Activated T-helper 17 cell treated with anti-CD3 and anti-CD28 coated beads, Interleukin-2, amount 50 U/mL, for 72 hours (primary cell): ENCODE measurements at regions not wholly inside any gene's neighbourhood (a gene's known extent, or its start where the extent isn't known, plus 50 kb on each side); places are given as distances from the start of the nearest gene placed in this dataset.
A peak's percentile ranks its signal among the peaks of the same experiment; 100 is the strongest.
"Not testable (repeated sequence)": the region's sequence is repeated elsewhere in the genome, so short reads cannot be mapped to it uniquely, and the experiment has no call there.

Experiments used
- ATAC-seq: fragments of 150-1000 bp; cut with Tn5 transposase; replicated peaks from 2 replicates; pipeline ENCODE4 v1.10.0; 2021; ENCODE audit warnings: mild to moderate bottlenecking, moderate library complexity
- H3K27ac Mint-ChIP-seq: one replicate; pipeline ENCODE4 v1.8.0; 2022; ENCODE audit warnings: mixed read lengths
- H3K27me3 Mint-ChIP-seq: one replicate; pipeline ENCODE4 v1.8.0; 2022; ENCODE audit warnings: mixed read lengths
- H3K36me3 Mint-ChIP-seq: one replicate; pipeline ENCODE4 v1.8.0; 2022; ENCODE audit warnings: low read depth, mild to moderate bottlenecking, mixed read lengths
- H3K4me1 Mint-ChIP-seq: one replicate; pipeline ENCODE4 v1.8.0; 2022; ENCODE audit warnings: mixed read lengths
- H3K4me3 Mint-ChIP-seq: one replicate; pipeline ENCODE4 v1.8.0; 2022; ENCODE audit warnings: mild to moderate bottlenecking, mixed read lengths
- H3K9me3 Mint-ChIP-seq: one replicate; pipeline ENCODE4 v1.8.0; 2022; ENCODE audit warnings: mixed read lengths

DNA sequence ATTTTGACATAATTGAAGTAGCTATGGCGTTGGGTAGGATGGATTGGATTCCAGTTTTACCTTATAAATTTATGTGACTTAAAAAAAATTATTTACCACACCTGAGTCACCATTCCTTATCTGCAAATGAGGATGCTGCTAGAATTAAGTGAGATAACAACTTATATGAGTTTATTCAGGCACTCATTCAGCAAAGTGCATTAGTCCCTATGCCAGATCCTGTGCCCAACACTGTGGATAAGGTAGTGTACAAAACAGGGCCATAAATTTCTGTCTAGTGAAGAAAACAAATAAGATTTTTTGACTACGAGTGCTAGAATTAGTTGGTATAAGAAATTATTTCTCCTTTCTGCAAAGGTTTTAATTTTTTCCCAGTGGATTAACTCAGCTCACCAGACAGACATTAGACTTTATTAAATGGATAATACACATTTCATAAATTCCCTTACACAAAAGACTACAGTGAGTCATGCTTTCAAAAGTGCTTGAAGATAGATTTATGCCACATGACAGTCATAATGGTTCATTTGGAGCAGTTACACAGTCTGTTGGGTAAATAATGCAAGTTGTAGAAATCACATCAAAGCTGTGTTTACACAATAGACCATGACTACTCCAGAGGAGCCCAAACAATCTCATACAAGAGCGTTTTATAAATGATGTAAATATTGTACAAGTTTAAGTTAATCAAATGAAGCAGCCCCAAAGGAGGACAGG is 129.9 kb upstream of the TGFBR2 start:
- Mint-ChIP-seq H3K27ac (peak overlapping the region; percentile 64), H3K4me3 (no peak overlapping the region), H3K27me3 (peaks cover 4% of the 10 kb centered on the region), H3K9me3 (no peaks in the 10 kb centered on the region), H3K4me1 (peaks cover 11% of the 10 kb centered on the region), H3K36me3 (no peaks in the 10 kb centered on the region)
- ATAC-seq, result peak; percentile 87

DNA sequence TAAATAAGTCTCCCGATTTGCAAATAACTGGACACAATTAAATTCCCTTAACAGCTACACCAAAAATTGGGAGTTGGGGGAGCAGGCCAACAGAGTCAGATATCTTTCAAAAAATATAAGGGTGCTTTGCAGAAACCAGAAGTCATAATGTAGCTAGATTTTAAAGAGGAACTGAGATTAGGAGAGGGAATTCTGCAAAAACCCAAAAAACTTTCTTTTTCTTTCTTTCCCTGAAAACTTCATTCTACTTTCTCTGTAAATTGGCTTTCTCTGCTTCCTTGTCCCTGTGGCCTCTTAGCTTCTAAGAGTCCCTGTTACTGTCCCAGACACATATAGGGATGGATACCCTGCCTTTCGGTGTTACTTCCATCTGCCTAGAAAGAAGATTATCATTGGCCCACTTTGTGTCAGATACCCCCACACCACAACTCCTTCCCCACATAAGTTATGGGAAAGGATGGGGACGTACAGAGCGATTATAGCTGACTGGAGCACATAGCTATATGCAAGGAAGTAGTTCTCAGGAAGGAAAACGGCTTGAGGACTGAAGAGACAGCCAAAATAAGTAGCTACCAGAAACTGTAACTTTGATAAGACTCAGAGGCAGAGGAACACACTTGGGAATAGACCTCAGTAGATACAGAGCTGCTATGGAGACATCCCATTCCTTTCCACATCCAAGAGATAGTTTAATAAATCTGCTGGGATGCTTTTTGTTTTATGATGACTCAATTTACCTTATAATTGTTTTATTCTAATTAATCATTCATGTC is 129.1 kb upstream of the TGFBR2 start:
- Mint-ChIP-seq H3K27me3 (peaks cover 4% of the 10 kb centered on the region), H3K4me3 (no peak overlapping the region), H3K9me3 (no peaks in the 10 kb centered on the region), H3K4me1 (peaks cover 11% of the 10 kb centered on the region), H3K27ac (peak overlapping the region; percentile 64), H3K36me3 (no peaks in the 10 kb centered on the region)
- ATAC-seq, result no peak

DNA sequence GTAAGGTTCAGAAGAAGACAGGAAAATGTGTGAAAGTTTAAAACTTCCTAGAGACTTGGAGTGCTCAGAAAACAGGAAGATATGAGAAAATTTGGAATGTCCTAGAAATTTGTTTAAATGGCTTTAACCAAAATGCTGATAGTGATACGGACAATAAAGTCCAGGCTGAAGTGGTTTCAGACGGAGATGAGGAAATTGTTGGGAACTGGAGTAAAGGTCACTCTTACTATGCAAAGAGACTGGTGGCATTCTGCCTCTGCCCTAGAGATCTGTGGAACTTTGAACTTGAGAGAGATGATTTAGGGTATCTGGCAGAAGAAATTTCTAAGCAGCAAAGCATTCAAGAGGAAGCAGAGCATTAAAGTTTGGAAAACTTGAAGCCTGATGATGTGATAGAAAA is 126.7 kb upstream of the TGFBR2 start:
- not testable (repeated sequence) for H3K27me3 Mint-ChIP-seq, H3K4me3 Mint-ChIP-seq, H3K36me3 Mint-ChIP-seq, H3K27ac Mint-ChIP-seq, H3K9me3 Mint-ChIP-seq, ATAC-seq
- peaks cover 11% of the 10 kb centered on the region for H3K4me1 Mint-ChIP-seq

DNA sequence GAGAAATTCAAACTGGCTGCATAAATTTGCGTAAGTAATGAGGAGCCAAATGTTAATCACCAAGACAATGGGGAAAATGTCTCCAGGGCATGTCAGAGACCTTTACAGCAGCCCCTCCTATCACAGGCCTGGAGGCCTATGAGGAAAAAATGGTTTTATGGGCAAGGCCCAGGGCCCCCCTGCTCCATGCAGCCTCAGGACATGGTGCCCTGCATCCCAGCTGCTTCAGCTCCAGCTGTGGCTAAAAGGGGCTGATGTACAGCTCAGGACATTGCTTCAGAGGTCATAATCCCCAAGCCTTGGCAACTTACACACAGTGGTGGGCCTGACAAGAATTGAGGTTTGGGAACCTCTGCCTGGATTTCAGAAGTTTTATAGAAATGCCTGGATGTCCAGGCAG is 126.2 kb upstream of the TGFBR2 start:
- ATAC-seq, H3K27me3 Mint-ChIP-seq, H3K27ac Mint-ChIP-seq, H3K9me3 Mint-ChIP-seq, H3K36me3 Mint-ChIP-seq, H3K4me1 Mint-ChIP-seq, H3K4me3 Mint-ChIP-seq: not testable (repeated sequence)

DNA sequence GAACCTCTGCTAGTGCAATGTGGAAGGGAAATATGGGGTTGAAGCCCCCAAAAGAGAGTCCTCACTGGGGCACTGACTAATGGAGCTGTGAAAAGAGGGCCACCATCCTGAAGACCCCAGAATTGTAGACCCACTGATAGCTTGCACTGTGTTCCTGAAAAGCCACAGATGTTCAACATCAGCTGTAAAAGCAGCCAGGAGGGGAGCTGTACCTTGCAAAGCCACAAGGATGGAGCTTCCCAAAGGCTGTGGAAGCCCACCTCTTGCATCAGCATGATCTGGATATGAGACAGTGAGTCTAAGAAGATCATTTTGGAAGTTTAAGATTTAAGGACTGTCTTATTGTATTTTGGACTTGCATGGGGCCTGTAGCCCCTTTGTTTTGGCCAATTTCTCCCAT is 125.8 kb upstream of the TGFBR2 start:
- Mint-ChIP-seq H3K27me3 (no peaks in the 10 kb centered on the region), H3K4me1 (peaks cover 5% of the 10 kb centered on the region), H3K27ac (no peak overlapping the region), H3K4me3 (no peak overlapping the region), H3K9me3 (peaks cover 2% of the 10 kb centered on the region), H3K36me3 (no peaks in the 10 kb centered on the region)
- ATAC-seq, result no peak

DNA sequence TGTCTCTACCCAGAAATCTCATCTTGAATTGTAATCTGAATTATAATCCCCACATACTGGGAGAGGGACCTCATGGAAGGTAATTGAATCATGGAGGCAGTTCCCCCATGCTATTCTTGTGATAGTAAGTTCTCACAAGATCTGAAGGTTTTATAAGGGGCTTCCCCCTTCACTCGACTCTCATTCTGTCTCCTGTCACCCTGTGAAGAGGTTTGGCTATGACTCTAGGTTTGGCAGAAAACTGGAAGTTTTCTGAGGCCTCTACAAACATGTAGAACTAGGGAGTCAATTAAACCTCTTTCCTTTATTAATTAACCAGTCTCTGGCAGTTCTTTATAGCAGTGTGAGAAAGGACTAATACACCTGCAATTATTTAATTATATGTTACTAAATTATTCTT is 125.2 kb upstream of the TGFBR2 start:
- no peak for ATAC-seq
- Mint-ChIP-seq H3K9me3 (peaks cover 4% of the 10 kb centered on the region), H3K27ac (no peak overlapping the region), H3K4me1 (peaks cover 5% of the 10 kb centered on the region), H3K27me3 (no peaks in the 10 kb centered on the region), H3K4me3 (no peak overlapping the region), H3K36me3 (no peaks in the 10 kb centered on the region)

DNA sequence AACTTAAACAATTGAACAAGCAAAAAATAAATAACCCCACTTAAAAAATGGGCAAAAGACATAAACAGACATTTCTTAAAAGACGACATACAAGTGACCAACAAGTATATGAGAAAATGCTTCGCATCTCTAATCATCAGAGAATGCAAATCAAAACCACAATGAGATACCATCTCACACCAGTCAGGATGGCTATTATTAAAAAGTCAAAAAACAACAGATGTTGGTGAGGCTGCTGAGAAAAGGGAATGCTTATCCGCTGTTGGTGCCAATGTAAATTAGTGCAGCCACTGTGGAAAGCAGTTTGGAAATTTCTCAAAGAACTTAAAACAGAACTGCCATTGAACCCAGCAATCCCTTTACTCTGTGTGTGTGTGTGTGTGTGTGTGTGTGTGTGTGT is 122.2 kb upstream of the TGFBR2 start:
- not testable (repeated sequence) for H3K4me1 Mint-ChIP-seq, H3K27me3 Mint-ChIP-seq, H3K36me3 Mint-ChIP-seq, ATAC-seq, H3K27ac Mint-ChIP-seq, H3K4me3 Mint-ChIP-seq
- H3K9me3 Mint-ChIP-seq, result peaks cover 12% of the 10 kb centered on the region

DNA sequence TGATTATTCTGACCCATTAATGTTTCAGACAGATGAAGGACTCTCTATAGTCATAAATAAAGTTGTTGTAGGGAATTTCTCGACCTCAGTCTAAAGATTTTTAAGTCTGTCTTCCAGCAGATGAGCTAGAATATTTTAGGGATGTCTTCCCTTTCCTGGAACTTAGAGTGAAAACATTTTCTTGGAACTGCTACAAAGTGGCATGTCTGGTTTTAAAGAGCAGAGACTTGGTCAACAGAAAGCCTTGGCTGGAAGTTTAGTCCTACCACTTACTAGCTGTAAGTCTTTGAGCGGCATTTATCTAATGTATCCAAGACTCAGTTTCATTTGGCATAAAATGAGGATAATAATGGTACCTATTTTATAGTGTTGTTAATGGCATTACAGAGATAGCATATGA is 120.0 kb upstream of the TGFBR2 start:
- no peaks in the 10 kb centered on the region for H3K4me1 Mint-ChIP-seq
- H3K9me3 Mint-ChIP-seq, result peaks cover 14% of the 10 kb centered on the region
- no peaks in the 10 kb centered on the region for H3K36me3 Mint-ChIP-seq
- ATAC-seq, result no peak
- no peak overlapping the region for H3K4me3 Mint-ChIP-seq
- H3K27me3 Mint-ChIP-seq, result no peaks in the 10 kb centered on the region
- H3K27ac Mint-ChIP-seq, result no peak overlapping the region

DNA sequence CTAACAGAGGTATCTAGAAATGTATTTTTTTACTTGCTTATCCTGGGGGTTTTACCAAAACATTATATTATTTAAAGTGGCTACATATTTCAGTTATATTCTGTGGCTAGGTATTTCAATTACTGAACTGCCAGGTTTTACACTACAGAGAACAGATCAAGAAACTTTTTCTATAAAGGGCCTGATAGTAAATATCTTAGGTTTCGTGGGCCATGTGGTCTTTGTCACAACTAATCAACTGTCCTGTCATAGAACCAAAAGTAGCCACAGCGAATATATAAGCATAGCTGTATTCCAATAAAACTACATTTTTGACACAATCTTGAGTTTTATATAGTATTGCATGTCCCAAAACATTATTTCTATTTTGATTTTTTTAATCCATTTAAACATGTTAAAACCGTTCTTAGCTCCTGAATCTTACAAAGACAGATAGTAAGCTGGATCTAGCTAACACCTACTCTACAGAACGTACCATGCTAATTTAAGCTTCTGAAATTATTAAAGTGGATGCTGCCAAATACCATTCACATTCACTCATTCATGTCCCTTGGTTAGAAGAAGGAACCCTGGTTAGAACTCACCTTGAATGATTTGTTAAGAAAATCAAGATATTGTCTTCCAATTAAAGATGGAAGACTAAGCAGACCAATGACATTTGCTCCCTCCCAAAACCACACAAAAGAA is 118.2 kb upstream of the TGFBR2 start:
- Mint-ChIP-seq H3K4me3 (no peak overlapping the region), H3K4me1 (no peaks in the 10 kb centered on the region), H3K36me3 (no peaks in the 10 kb centered on the region), H3K27ac (no peak overlapping the region), H3K9me3 (peaks cover 14% of the 10 kb centered on the region), H3K27me3 (no peaks in the 10 kb centered on the region)
- ATAC-seq, result no peak

DNA sequence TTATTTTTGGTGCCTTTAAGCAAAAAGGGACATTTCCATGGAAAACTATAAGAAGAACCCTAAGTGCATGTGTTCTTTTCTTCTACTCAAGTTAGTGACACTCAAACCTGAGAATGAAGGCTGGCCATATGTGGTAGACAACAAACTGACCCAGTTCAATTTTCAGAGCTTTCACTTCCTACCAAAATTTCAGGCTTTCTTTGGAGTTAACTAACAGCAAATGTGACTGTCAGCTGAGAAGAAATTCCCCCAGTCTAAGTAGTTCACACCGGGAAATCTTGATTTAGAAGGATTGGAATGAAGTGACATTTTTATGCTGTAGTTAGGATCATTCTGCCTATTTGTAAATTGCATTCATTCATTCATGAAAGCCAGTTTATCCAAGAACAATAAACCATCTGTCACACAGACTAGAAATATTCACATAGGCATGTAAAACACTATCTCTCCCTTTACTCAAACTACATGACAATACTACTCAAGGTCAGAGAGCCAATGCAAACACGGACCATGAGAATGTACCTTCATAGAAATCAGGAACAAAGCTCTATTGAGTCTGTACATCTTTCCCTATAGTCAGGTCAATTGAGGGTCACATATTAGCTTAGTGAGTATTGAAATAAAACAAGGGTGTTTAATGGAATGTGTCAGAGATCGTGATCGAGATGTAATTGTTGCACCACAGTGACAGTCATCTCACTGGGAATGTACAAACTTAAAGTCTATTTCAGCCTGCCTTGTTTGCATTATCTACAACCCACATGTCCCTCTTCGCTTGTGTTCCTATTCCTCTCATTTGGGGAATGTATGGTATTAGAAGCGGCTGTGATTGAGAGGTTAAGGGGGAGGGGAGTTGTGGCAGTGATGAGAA is 113.8 kb upstream of the TGFBR2 start:
- ATAC-seq, result no peak
- Mint-ChIP-seq H3K4me1 (no peaks in the 10 kb centered on the region), H3K36me3 (no peaks in the 10 kb centered on the region), H3K27ac (no peak overlapping the region), H3K9me3 (peaks cover 10% of the 10 kb centered on the region), H3K4me3 (no peak overlapping the region), H3K27me3 (no peaks in the 10 kb centered on the region)

DNA sequence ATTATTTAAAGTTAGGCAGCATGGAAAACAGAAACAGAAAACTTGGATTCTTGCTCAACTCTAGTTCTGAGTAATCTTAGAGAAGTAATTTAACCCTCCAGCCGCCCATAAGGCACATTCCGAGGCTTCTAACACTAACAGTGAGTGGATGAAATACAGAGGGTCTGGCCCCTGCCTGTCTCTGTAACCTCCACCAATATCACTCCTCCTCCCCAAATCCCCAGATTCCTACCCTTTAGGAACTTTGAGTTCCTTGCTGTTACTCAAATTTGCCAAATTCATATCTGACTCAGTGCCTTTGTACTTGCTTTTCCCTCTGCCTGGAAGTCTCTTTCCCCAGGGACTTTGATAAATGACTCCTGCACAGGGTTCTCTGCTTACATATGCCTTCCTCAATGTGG is 112.5 kb upstream of the TGFBR2 start:
- H3K4me1 Mint-ChIP-seq, result no peaks in the 10 kb centered on the region
- peaks cover 3% of the 10 kb centered on the region for H3K27me3 Mint-ChIP-seq
- H3K27ac Mint-ChIP-seq, result no peak overlapping the region
- no peaks in the 10 kb centered on the region for H3K36me3 Mint-ChIP-seq
- H3K9me3 Mint-ChIP-seq, result peaks cover 5% of the 10 kb centered on the region
- ATAC-seq, result no peak
- no peak overlapping the region for H3K4me3 Mint-ChIP-seq

DNA sequence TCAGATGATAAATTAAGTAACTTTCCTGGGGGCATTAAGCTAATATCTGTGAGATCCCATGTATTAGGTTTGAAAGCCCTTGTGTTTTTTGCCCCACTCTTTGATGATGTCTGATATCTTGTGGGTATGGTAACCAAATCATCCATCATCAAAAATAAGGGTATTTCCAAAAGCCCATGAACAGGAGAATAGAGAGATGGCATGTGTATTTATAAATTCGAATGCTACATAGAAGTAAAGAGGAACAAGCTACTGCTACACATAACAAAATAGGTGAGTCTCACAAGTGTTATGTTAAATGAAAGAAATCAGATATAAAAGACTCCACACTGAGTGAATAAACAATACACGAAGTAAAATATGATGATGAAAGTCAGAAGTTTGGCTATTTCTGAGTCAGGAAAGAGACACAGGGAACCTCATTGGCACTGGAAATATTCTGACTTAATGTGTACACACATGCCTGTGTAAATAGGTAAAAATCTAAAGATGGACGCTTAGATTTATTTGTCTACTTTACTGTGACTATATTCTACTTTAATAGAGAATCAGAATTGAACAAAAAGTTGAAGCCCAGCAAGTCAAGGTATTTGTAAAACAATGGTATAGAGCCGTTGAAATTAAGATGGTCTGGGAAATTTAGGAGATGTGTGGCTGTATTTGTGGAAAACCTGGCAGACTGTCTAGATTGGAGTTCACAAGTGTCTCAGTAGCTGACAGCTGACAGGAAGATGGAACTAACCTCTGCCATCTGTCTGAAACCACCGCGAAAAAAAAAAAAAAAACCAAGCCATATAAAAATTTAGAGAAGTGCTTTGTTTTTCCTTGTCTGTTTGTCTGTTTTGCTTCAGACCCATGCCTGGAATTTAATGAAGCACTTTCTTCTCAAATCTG is 111.0 kb upstream of the TGFBR2 start:
- Mint-ChIP-seq H3K36me3 (no peaks in the 10 kb centered on the region), H3K27me3 (peaks cover 3% of the 10 kb centered on the region), H3K9me3 (no peaks in the 10 kb centered on the region), H3K4me3 (no peak overlapping the region), H3K27ac (no peak overlapping the region), H3K4me1 (peaks cover 9% of the 10 kb centered on the region)
- no peak for ATAC-seq

DNA sequence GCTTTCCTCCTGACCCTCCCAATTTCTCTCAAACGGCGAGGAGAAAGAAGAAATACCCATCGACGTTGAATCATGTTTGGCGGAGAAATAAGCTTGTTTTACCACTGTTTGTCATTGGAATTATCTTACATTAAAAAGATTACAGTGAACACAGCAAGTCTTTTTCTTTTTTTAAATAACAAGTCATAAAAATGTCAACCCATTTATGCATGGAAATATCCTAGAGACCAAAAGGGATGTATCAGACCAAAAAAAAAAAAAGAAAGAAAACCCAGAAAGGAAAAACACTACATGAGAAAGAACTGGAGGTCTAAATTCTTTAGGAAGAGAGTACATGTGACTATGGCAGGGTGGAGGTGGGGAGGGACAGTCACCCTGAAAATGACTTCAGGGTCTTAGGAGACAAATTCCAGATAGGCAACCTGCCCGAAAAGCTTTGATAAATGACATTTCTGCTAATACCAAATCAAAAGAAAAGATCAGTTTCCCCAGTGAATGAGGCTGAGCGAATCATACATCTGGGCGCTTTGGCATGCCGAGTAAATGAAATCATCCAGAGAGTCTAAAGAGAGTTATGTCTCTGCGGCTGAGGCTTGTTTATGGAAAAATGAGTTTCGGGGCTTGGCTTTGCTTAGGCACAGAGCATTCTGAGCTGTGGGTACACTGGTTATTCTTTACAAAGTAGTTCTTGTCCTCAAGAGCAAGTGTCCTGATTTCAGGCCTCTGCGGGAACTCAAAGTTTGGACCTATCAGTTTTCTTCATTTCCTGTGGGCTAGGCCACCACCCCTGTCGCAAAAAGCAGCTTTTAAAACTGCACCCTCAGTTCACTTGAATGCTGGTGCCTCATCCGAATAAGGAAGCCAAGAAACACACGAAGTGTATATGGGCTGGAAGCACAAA is 110.1 kb upstream of the TGFBR2 start:
- H3K9me3 Mint-ChIP-seq, result no peaks in the 10 kb centered on the region
- peaks cover 3% of the 10 kb centered on the region for H3K27me3 Mint-ChIP-seq
- no peak for ATAC-seq
- no peak overlapping the region for H3K27ac Mint-ChIP-seq
- H3K36me3 Mint-ChIP-seq, result no peaks in the 10 kb centered on the region
- no peak overlapping the region for H3K4me3 Mint-ChIP-seq
- H3K4me1 Mint-ChIP-seq, result peaks cover 16% of the 10 kb centered on the region
